ENCODE measurements at regions not wholly inside any gene's neighbourhood (a gene's known extent, or its start where the extent isn't known, plus 50 kb on each side); places are given as distances from the start of the nearest gene placed in this dataset.

GRCh38 chr3:23671851-23672589 is 133.7 kb upstream of the UBE2E1 start:
- DNase-seq (peak in 4 of 5 donors; percentile 25 to 75 (median 37)), ATAC-seq (peak in 3 of 4 donors; percentile 33 to 65 (median 44))
- no peaks in the 10 kb centered on the region for H3K36me3 ChIP-seq
- intact Hi-C loops (cut with DNase I) = no loop called here
- WGBS, 4 donors = 25 to 27% (median 26%) methylated on average over 36 to 38 of the region's 38 CpGs
- H3K4me3 ChIP-seq = peak overlapping the region in 11 of 12 donors; percentile 4 to 53 (median 40)
- H3K27ac ChIP-seq = peak overlapping the region in 1 of 12 donors; percentile 16
- no peak for TF ChIP-seq POLR2A (IDR thresholded peaks at IDR 0.05)
- TF ChIP-seq CTCF (IDR thresholded peaks at IDR 0.05) = peak in 1 of 12 donors; percentile 9
- peaks cover 0 to 21% (median 0%) of the 10 kb centered on the region in 12 donors for H3K4me1 ChIP-seq
- no peaks in the 10 kb centered on the region for H3K9me3 ChIP-seq
- peaks cover 0 to 15% (median 0%) of the 10 kb centered on the region in 9 donors for H3K27me3 ChIP-seq

- ATAC-seq (no peak), DNase-seq (no peak)
- intact Hi-C loops (cut with DNase I) = no loop called here
- Histone ChIP-seq H3K27ac (no peak overlapping the region), H3K27me3 (peaks cover 0 to 15% (median 0%) of the 10 kb centered on the region in 9 donors), H3K9me3 (no peaks in the 10 kb centered on the region), H3K36me3 (no peaks in the 10 kb centered on the region), H3K4me1 (peaks cover 0 to 21% (median 0%) of the 10 kb centered on the region in 12 donors), H3K4me3 (no peak overlapping the region)
- WGBS, 4 donors = 94 to 99% (median 97%) methylated on average over 4 of the region's 4 CpGs
- TF ChIP-seq CTCF (IDR thresholded peaks at IDR 0.05) (no peak), POLR2A (IDR thresholded peaks at IDR 0.05) (no peak)
Measured at GRCh38 chr3:23672628-23673027, 133.1 kb upstream of the UBE2E1 start.

GRCh38 chr3:23675010-23675409 is 130.7 kb upstream of the UBE2E1 start:
- no peak overlapping the region for H3K4me3 ChIP-seq
- no peak for ATAC-seq
- H3K36me3 ChIP-seq = no peaks in the 10 kb centered on the region
- H3K27ac ChIP-seq = no peak overlapping the region
- H3K4me1 ChIP-seq = peaks cover 0 to 9% (median 0%) of the 10 kb centered on the region in 12 donors
- H3K9me3 ChIP-seq = peaks cover 0 to 10% (median 0%) of the 10 kb centered on the region in 12 donors
- intact Hi-C loops (cut with DNase I) = no loop called here
- DNase-seq = no peak
- no peak for TF ChIP-seq CTCF (IDR thresholded peaks at IDR 0.05)
- no peak for TF ChIP-seq POLR2A (IDR thresholded peaks at IDR 0.05)
- 59 to 92% (median 76%) methylated on average over 3 of the region's 3 CpGs for WGBS, 4 donors
- peaks cover 0 to 15% (median 0%) of the 10 kb centered on the region in 9 donors for H3K27me3 ChIP-seq

GRCh38 chr3:23676093-23676492 is 129.7 kb upstream of the UBE2E1 start:
- no peaks in the 10 kb centered on the region for H3K36me3 ChIP-seq
- DNase-seq (no peak), ATAC-seq (no peak)
- H3K9me3 ChIP-seq = peaks cover 0 to 10% (median 0%) of the 10 kb centered on the region in 12 donors
- peaks cover 0 to 13% (median 0%) of the 10 kb centered on the region in 9 donors for H3K27me3 ChIP-seq
- 94 to 98% (median 98%) methylated on average over 1 of the region's 1 CpG for WGBS, 4 donors
- H3K4me3 ChIP-seq = no peak overlapping the region
- peaks cover 0 to 9% (median 0%) of the 10 kb centered on the region in 12 donors for H3K4me1 ChIP-seq
- intact Hi-C loops (cut with DNase I) = no loop called here
- no peak for TF ChIP-seq POLR2A (IDR thresholded peaks at IDR 0.05)
- H3K27ac ChIP-seq = no peak overlapping the region

Measured in heart left ventricle (tissue), 16 donors.